NCI-H510A (cell line): ENCODE measurements at regions not wholly inside any gene's neighbourhood (a gene's known extent, or its start where the extent isn't known, plus 50 kb on each side); places are given as distances from the start of the nearest gene placed in this dataset.
"Not testable (repeated sequence)": the region's sequence is repeated elsewhere in the genome, so short reads cannot be mapped to it uniquely, and the experiment has no call there.

Source experiments
- DNase-seq: peaks from one replicate; lab custom pipeline; 2025; lab: John Stamatoyannopoulos, UW

- DNase-seq: no peak
Observed at GRCh38 chr13:74730556-74731331, 596.5 kb upstream of the KLF12 start.

GRCh38 chr13:74726206-74726605, 592.0 kb upstream of the KLF12 start:
- DNase-seq: no peak

- not testable (repeated sequence) for DNase-seq
Observed at GRCh38 chr13:74718232-74718842, 584.1 kb upstream of the KLF12 start.

GRCh38 chr13:74715718-74716117, 581.5 kb upstream of the KLF12 start:
- no peak for DNase-seq

GRCh38 chr13:74710006-74710405, 575.8 kb upstream of the KLF12 start:
- DNase-seq: no peak

- DNase-seq: no peak
Observed at GRCh38 chr13:74709226-74709625, 575.0 kb upstream of the KLF12 start.

GRCh38 chr13:74708629-74709028, 574.4 kb upstream of the KLF12 start:
- DNase-seq: no peak

GRCh38 chr13:74707291-74707690, 573.1 kb upstream of the KLF12 start:
- DNase-seq: no peak

GRCh38 chr13:74706801-74707200, 572.6 kb upstream of the KLF12 start:
- no peak for DNase-seq

- DNase-seq: no peak
Observed at GRCh38 chr13:74705438-74705837, 571.2 kb upstream of the KLF12 start.

GRCh38 chr13:74703855-74704387, 569.7 kb upstream of the KLF12 start:
- no peak for DNase-seq

GRCh38 chr13:74696148-74696922, 562.1 kb upstream of the KLF12 start:
- no peak for DNase-seq

GRCh38 chr13:74695021-74695800, 561.0 kb upstream of the KLF12 start:
- DNase-seq: no peak

GRCh38 chr13:74687442-74688182, 553.4 kb upstream of the KLF12 start:
- DNase-seq: no peak

- no peak for DNase-seq
Observed at GRCh38 chr13:74683411-74683810, 549.2 kb upstream of the KLF12 start.

GRCh38 chr13:74682746-74683145, 548.5 kb upstream of the KLF12 start:
- no peak for DNase-seq

- no peak for DNase-seq
Observed at GRCh38 chr13:74681891-74682290, 547.7 kb upstream of the KLF12 start.

GRCh38 chr13:74678308-74678965, 544.2 kb upstream of the KLF12 start:
- DNase-seq: no peak

GRCh38 chr13:74675972-74676371, 541.8 kb upstream of the KLF12 start:
- DNase-seq: no peak

- no peak for DNase-seq
Observed at GRCh38 chr13:74675182-74675581, 541.0 kb upstream of the KLF12 start.

GRCh38 chr13:74674720-74675119, 540.5 kb upstream of the KLF12 start:
- DNase-seq: no peak
